GM19467 (cell line): ENCODE measurements at regions not wholly inside any gene's neighbourhood (a gene's known extent, or its start where the extent isn't known, plus 50 kb on each side); places are given as distances from the start of the nearest gene placed in this dataset.

ENCODE experiments used
- ATAC-seq: cut with Tn5 transposase; IDR thresholded peaks from one replicate; pipeline ENCODE4 v1.9.1; 2021; ENCODE audit warnings: mild to moderate bottlenecking, moderate library complexity; ENCODE audit not compliant: unreplicated experiment

DNA sequence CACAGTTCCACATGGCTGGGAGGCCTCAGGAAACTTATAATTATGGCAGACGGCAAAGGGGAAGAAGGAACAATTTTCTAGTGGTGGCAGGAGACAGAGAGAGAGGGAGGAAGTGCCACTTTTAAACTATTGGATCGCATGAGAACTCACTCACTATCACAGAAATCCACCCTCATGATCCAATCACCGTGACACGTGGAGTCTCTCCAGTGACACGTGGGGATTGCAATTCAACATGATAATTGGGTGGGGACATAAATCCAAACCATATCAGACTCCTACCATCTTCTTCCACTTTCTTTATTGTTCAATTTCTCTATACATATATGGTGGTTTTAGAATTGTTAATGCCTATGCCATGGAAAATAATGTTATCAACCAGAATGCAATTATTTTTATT is 103.7 kb upstream of the SYT1 start:
- no peak for ATAC-seq

DNA sequence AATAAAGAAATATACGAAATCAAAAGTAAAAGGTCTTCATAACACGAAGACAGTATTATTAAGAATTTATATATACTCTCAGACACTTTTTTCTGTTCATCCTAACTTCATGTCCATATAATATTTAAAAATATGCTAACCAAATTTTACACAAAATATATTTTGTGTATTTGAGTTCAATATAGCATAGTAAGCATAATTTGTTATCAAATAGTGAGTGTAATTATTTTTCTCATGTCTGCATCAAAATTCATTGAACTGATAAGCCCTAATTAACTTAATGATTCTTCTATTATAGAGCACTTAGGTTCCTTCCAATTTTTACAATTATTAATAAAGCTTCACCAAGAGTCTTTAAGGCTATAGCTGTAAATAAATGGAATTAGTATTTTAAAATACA is 99.7 kb upstream of the SYT1 start:
- ATAC-seq: no peak

DNA sequence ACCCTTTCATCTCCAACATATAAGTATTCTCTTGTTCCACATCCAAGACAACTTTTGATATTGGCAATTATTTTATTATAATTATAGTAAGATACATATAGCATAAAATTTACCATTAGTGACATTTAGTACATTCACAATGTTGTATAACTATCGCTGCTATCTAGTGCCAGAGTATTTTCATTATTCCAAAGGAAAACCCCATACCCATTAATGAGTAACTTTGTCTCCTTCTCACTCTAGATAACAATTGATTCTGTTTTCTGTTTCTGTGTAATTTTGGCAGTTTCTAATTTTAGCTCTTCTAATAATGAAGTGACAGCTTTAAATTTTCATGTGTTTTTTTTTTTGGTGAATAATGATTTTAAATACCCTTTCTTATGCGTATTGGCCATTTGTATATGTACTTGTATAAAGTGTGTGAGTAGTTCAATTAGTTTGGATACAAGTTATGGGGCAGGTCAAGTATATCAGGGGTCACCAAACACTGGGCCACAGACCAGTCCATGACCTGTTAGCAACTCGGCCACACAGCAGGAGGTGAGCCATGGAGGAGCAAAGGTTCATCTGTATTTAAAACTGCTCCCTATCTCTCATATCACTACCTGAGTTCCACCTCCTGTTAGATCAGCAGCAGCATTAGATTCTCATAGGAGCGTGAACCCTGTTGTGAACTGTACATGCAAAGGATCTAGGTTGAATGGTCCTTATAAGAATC is 97.2 kb upstream of the SYT1 start:
- ATAC-seq: no peak

DNA sequence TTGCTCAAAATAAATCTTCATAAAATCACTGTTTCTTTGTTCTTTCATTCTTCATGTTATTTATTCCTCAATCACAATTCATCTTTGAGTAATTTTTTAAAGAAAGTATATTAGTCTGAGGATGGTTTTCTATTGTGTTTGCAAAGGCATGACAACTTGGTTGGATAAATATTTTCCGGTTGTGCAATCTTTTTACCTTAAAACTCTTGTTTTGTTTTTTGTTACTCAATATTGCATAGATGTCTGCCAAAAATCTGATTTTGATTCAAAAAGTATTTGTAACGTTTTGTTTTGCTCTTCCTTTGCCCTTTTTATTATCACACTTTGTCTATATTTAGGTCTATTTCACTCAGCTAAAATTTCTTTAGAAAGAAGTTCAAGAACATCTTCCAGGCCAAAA is 86.2 kb upstream of the SYT1 start:
- ATAC-seq: no peak

DNA sequence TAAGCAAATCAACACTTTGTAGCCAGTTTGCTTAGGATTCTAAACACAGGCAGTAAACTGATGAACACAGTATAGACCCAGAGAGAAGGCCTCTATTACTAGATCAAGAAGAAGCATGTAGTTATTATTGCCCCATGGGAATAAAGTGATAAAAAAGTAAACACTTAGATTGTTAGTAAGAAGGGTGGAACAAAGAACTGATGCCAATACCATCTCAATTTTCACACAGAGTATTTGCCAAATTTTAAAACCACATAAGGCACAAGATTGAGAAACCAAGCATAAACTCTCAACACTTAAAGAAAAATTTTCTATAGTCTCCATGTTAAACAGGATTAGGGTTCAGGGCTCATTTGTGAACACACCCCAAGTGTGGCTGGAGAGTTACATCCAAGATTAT is 77.0 kb upstream of the SYT1 start:
- no peak for ATAC-seq

DNA sequence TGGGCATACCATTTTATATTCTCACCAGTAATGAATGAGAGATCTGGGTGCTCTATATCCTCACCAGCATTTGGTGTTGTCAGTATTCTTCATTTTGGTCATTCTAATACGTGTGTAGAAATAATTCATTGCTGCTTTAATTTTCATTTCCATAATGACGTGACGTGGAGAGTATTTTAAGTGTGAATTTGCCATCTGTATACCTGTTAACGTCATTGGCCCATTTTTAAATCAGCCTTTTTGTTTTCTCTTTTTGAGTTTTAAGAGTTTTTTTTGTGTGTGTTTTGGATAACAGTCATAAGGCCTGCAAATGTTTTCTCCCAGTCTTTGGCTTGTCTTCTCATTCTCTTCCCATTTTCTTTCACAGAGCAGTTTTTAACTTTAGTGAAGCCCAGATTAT is 74.4 kb upstream of the SYT1 start:
- no peak for ATAC-seq

DNA sequence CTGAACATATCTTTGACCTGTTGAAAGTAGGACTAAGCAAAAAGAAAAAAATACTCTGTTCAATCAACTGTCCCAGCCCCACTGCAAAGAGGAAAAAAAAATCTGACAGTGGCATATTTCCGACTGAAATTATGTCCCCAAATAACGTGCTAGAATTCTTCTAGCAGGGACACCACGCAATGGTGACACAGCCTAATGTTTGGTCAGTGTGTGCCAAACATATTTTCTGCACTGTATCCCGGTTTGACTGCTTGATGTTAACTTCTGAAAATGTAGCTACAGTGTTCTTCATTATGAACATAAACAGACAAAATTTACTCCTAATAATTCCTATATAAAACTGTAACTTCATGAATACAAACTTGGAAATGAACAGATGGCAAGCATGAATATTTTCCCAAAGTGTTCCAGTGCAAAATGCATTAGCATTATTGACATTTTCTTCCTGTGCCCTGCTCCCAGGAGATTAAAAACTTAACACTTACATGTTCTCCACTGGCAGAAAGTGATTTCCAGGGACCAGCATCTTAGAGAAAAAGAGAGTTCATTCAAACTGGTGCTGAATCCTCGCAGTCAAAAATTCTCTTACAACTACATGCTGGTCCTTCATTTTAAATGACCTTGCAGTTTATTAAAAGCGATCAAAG is 72.4 kb upstream of the SYT1 start:
- no peak for ATAC-seq

DNA sequence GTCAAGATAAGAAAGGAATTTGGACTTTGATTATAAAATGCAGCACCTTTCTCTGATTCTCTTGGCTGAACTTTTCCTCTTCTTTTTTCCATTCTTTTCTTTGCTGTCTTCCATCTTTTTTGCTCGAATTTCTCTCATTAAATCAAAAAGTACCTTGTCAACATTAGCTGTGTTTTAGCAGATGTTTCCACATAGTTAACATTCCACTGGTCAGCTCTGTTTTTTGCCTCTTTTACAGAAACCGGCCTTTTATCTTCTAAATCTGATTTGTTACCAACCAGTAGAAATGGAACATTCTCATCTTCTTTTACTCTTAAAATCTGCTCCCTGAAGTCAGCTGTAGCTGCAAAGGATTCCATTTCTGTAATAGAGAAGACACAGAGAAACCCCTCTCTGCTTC is 71.1 kb upstream of the SYT1 start:
- no peak for ATAC-seq

DNA sequence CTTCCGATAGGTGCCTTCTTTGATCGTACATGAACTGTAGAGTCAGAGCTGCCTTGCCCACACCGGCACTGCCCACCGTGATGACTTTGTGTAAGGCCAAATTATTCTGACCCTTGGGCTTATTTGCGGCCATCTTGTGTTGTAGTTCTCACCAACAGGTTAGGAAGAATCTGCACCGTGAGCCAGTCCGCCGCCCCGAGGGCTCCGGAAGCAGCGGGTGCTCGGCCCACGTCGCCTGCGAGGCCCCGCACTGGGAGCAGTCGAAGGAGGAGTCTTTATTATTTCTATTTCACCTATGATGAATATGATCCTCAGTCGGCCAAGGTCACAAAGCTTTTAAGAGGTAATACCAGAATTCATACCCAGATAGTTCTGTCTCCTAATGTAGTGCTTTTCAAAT is 70.6 kb upstream of the SYT1 start:
- no peak for ATAC-seq

DNA sequence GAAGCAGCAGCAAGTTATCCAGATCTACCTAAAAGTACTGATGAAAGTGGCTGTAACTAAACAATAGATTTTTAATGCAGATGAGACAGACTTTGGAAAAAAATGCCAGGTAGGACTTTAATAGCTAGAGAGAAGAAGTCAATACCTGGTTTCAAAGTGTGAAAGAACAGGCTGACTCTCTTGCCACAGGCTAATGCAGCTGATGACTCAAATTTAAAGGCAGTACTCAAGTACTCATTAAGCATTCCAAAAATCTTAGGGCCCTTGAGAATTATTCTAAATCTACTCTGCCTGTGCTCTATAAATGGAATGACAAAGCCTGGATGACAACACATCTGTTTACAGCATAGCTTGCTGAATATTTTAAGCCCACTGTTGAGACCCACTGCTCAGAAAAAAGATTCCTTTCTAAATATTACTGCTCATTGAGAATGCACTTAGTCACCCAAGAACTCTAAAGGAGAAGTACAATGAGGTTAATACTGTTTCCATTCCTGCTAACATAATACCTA is 68.6 kb upstream of the SYT1 start:
- ATAC-seq: no peak

DNA sequence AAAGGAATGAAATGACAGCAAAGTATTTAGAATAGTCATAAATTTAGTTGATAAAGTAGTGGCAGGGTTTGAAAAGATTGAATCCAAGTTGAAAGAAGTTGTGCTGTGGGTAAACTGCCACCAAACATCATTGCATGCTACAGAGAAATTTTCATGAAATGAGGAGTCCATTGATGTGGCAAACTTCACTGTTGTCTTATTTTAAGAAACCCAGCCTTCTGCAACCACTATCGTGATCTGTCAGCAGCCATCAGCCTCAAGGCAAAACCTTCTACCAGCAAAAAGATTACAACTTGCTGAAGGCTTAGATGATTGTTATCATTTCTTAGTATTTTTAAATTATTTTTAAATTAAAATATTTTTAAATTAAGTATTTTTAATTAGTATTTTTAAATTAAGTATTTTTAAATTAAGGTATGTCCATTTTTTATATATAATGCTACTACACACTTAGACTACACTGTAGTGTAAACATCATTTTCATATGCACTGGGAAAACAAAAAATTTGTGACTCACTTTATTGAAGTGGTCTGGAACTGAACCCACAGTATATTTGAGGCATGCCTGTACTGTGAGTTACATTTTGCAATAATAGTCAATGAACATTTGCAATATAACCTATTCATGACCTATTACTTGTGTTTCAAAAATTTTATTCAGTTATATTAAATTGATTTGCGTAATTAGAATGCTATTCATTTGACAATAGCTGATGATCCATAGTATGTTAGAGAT is 67.2 kb upstream of the SYT1 start:
- no peak for ATAC-seq

DNA sequence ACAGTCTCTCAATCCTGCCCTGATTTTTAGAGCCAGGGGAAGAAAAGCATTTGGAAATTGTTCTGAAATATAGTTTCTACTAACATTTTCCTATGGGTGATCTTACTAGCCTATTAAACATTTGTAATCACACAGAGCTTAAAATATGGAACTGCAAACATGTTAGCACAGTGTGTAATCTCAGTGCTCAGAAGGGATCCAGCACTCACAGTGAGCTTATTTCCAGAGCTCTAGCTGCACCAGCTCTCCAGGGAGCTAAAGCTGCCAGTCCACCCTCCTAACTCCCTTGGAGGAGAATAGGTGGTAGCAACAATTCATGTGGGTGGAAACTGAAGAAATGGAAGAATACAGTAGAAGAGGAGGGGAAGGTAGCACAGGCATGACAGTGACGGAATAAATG is 64.9 kb upstream of the SYT1 start:
- ATAC-seq: no peak

DNA sequence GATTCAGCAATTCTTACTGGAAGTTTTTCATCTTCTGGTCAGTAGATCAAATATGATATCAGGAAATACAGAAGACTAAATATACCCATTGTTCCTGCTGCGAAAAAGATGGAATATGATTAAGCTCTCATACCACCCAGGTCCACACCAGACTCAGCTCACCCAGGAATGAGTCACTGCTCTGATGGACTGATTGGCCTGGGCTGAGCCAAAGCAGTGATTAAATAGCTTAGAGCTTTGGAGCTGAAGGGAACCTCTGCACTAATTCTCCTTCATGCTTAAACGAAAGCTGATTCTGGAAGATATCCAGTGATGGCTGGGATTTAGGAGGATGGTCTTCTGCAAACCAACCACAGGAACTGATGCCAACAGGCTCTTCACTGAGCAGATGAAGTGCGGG is 62.0 kb upstream of the SYT1 start:
- no peak for ATAC-seq

DNA sequence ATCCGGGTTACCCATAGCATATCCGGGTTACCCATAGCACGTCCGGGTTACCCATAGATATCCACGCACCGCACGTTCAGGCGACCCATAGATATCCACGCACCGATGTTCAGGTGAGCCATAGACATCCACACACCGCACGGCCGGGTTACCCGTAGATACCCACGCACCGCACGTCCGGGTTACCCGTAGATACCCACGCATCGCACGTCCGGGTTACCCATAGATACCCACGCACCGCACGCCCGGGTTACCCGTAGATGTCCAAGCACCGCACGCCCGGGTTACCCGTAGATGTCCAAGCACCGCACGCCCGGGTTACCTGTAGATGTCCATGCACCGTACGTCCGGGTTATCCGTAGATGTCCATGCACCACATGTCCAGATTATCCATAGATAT is 60.3 kb upstream of the SYT1 start:
- ATAC-seq: no peak
